T47D (cell line): ENCODE measurements at regions not wholly inside any gene's neighbourhood (a gene's known extent, or its start where the extent isn't known, plus 50 kb on each side); places are given as distances from the start of the nearest gene placed in this dataset.

Experiments
- DNase-seq, 2 experiments: peaks; one replicate each; pipeline versions ENCODE4 v3.0.0 to v3.0.0-alpha.2; 2011 to 2012; ENCODE audit warnings: low read depth in 1 of 2, low spot score in 1 of 2
- JUND ChIP-seq: IDR thresholded peaks from 2 replicates; pipeline ENCODE4 v1.6.1; 2012; ENCODE audit warnings: low read depth
- in situ Hi-C: cut with HindIII; loops from 2 replicates; pipeline ENCODE4 v1.10.0; 2016; ENCODE audit warnings: low sequenced_read_pairs, low pct_unique_long_range_greater_than_20kb

DNA sequence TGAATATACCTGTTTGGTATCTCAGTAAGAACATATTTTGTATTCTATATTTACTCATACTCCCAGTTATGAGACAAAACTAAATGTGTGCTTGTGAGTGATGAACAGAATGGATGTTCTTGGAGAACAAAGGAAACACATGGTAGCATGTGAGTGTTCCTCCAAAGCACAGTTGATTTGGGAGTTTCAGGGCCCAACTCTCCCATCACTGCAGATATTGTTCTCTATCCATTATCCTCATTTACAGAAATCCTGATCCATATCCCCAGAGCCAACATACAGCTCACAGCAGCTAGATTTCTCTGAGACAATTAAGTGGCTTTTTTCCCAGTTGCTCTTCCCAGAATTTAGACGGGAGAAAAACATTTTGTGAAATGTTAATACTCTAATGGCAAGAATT lies 75.6 kb upstream of the MAPRE2 start:
- in situ Hi-C loops = no loop called here
- no peak for DNase-seq
- no peak for TF ChIP-seq JUND

DNA sequence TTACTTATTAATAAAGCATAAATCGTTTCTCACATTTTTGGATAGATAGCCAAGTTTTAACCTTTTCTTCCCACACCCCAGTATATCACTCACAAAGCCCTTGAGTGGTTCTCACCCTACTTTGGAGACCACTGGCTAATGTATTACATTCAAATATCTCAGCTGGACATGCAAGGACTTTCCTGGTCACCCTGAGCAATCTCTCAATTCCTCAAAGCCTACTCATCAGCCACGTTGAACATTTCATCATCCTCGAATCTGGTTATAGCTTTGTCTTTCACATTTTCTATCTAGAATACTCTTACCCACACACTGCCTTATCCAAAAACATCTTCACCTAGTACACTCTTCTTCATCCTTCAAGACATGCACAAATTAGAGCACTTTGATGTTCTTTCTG lies 71.1 kb upstream of the MAPRE2 start:
- no peak for TF ChIP-seq JUND
- no peak for DNase-seq
- in situ Hi-C loops = no loop called here

DNA sequence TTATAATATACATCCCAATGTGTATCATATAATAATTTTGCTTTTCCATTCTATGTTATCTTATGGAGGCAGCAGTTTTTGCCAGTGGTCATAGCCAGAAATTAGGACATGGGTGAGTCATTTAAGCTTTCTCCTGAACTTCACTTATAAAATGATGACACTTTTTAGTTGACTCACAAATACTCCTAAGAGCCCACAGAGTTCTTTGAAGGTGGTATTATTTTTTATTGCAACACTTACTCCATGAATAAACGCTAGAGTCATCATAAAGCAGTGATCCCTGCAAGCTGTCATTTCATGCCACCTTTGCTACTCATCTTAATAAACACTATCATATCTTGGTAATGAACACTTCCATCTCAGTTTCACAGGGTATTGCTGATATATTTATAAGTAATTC lies 69.9 kb upstream of the MAPRE2 start:
- in situ Hi-C loops = no loop called here
- DNase-seq = no peak
- no peak for TF ChIP-seq JUND

DNA sequence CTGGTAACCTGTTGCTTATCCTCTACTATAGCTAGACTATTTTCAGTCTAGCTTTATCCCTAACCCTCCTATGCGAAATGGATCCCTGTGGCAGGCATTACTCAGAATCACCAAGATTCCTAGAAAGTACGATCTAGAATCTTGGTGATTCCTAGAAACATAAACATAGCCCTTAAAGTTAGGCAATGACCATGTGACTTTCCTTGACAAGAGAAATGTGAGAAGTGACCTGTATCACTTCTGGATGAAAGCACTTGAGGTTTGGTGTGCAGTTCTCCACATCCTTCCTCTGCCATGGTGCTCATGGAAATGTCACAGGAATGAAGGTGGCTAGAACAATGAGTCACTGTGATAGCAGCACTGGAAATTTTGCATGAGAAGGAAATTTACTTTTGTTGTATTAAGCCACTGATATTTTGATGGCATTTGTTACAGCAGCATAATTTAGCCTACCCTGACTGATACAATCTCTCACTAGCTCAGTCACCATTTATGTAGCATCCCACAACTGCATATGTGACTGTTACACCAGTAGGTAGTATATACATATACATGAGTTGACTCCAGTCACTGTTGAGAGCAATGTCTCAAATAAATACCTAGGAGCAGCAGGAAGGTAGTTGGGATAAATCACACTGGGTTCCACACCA lies 68.3 kb upstream of the MAPRE2 start:
- DNase-seq = no peak
- TF ChIP-seq JUND = no peak
- in situ Hi-C loops = no loop called here

DNA sequence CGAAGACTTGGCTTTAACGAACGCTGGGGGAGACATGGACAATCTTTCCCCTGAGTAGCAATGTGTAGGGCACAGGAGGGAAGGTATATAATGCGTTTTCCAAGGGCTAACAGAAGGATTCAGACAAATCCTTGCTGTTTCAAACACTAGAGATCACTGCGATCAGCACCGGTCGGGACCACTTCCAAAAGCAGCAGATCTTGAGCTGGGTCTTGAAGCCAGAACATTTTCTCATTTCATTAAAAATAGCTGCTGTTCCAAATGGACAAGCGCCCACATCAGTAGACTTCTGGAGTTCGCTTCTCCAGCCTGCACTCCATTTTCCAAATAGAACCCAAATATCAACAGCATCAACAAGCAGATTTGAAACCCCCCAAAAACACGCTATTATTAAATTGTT lies 65.1 kb upstream of the MAPRE2 start:
- in situ Hi-C loops = no loop called here
- TF ChIP-seq JUND = no peak
- no peak for DNase-seq

DNA sequence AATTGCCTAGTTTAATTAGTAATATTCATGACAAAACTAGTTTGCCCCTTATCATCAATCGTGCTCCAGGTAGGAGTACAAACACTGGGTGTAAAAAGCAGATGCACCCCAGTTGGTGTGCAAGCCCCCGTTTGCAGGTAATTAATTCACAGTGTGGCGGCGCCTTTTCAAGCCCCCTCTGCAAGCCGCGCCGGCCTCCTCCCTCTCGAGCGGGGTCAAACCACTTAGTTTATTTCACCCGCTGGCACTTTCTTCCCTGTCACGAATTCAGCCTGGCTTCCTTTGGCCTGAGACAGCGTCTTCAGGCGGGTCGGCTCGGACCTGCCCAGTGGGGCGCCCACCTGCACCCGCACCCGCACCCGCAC lies 64.7 kb upstream of the MAPRE2 start:
- in situ Hi-C loops = no loop called here
- no peak for TF ChIP-seq JUND
- DNase-seq = no peak

DNA sequence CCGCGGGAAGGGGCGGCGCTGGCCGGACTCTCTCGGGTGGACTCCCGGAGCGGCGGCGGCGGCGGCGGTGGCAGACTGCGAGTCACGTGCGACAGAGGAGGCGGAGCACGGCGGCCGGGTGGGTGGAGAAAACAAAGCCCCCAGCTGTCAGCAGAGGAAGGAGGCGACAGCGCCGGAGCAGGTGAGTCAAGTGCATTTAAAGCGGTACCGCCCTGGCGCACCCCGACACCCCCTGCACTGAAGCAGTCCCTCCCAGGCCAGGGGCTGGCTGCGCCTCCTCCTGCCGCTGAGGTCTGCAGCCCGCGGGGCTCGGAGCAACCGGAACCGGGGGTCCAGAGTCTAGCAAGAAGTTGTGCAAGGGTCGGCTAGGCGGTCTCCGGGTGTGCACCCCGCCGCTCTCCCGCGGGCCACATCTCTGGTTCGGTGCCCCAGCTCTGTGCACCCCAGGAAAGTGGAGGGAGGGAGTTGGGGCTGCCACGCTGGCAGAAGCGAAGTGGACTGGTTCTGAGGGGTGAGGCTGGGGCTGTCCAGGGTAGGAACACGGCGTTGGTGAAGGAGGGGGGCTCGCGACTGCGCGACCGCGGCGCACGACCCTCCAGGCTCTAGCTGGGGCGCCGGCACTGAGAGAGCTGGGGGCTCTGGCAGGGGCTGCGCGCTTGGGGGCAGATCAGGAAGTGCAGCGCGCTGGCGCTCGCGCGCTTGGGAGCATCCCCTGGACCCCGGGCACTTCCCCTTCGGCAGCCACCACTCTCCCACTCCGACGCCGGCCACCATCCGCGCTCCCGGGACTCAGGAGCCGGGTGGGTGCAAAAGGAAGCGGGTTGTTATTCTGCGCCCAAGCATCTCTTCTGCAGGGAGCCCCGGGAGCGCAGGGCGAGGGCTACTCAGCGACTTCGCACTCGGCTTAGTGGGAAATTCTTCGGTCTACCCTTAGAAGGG lies 64.0 kb upstream of the MAPRE2 start:
- in situ Hi-C loops = no loop called here
- DNase-seq = peak; percentile 28 to 43
- no peak for TF ChIP-seq JUND

DNA sequence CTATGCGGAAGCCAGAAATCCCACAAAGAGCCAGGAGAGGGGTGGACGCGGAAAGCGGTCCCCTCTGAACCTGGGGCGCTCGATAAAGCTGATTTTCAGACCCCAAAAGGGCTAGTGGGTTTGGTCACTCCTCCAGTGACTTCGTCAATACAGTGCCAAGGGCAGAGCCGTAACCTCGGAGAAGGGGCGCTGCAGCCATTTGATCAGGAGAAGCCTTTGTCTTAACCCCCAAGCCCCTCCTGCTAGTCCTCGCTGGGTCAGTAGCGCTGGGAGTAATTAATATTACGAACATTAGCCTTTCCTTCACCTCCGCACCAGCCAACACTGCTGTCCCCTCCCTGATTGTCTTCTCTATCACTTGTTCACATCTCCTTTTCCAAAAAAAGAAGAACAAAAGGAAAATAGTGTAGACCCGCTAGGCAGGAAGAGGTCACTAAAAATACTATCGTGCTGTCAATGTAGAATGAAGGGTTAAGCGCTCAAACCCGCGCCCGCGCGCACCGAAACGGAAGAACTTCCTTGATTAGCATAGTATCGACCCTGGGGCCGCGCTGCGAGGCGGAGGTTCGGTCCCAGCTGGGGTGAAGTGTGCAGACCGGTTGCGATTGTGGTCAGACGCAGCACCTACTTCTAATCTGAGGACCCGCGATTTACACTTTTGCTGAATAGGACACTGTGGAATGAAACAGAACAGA lies 63.2 kb upstream of the MAPRE2 start:
- TF ChIP-seq JUND = no peak
- peak in 1 of 2 experiments; percentile 7 for DNase-seq
- in situ Hi-C loops = no loop called here

DNA sequence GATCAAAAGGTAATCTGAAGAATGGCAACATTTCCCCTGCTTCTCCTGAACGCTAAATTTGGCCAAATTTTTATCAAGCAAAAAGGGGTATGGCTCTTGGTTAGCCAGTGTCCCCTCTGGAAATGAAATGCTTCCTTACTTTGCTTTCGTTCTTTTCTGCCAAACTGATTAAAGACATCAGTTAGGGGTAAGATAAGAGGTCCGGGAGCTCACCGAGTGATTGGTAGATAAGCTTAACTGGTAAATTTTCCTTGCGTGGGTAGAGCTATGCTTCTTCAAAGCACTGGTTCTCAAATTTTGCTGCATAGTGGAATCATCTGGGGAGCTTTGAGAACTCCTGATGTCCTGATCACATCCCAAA lies 62.7 kb upstream of the MAPRE2 start:
- in situ Hi-C loops = no loop called here
- no peak for TF ChIP-seq JUND
- DNase-seq = no peak

DNA sequence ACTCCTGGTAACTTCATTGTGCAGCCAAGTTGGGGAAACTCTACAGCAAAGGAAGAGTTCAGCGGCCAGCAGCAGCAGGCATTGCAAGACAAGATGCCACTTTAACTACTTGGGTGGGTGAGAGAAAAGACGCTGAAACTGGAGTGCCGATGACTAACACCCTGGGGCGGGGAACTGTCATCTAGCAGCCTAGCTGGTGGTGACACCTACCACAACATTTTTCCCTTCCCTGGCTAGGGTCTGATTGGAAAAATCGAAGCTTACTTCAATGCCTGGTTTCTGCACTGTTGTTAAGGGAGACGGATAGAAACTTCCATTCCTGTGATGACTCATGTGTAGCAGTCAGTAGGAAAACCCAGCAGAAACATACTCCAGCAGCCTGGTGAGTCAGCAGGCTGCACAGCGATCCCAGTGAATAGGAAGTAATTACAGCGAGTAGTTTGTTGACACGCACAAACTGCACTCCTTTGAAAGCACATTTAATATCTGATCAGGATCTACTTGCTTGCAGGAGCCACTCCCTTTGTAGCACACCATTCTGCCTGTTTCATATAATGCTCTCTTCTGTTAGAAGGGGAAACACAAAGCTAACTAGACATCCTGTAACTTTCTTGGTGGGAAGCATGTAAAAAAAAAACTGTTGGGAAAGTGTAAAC lies 62.1 kb upstream of the MAPRE2 start:
- TF ChIP-seq JUND = no peak
- peak; percentile 43 to 68 for DNase-seq
- in situ Hi-C loops = no loop called here

DNA sequence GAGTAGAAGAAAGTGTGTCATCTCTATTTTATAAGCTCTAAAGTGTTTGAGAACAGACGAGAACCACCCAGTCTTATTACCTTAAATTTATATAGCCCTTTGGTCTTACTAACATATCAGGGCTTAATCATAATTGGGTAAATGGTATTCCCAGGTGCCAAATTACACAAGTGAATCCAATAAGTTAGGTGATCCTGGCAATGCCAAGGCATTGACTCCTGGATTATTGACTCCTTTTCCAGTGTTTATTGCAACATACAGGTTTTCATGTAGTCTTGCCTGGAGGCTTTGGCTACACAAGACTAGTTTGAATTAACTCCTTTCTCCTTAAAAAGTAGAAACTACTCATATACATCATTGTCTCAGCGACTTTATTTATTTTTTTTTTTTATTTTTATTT lies 59.7 kb upstream of the MAPRE2 start:
- DNase-seq = no peak
- in situ Hi-C loops = no loop called here
- TF ChIP-seq JUND = no peak

DNA sequence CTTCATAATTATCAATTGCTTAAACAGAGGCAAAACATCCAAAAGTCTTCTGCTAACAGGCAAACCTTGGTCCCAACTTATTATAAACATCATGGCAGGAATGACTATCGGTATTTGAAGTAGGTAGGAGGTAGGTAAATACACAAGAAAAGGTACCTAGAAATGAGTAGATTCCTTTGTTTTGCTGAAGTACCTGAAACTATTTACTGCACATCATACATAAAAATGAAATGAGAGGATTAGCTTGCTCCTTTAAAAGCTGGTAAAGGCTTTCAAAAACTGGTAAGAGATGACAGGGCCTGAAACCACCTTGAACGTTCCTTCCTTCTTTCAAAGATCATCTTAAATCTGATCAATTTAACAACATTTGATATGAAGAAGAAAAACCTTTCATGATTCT lies 55.2 kb upstream of the MAPRE2 start:
- DNase-seq = no peak
- in situ Hi-C loops = no loop called here
- no peak for TF ChIP-seq JUND

DNA sequence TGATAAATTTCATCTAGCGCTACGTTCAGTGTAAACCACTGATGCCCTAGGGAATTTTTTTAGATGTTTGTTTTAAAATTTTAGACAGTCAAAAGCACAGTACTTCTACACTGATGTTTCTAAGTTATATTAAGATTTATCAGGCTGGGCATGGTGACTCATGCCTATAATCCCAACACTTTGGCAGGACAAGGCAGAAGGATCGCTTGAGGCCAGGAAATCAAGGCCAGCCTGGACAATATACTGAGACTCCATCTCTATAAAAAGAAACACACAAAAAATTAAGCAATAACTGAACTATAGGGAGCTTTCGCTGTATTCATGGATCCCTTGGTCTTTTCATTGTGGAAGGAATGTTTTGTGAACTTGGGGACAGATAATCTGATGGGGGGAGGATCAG lies 50.6 kb upstream of the MAPRE2 start:
- TF ChIP-seq JUND = no peak
- DNase-seq = no peak
- in situ Hi-C loops = no loop called here
